HL-60 (cell line): ENCODE measurements at regions not wholly inside any gene's neighbourhood (a gene's known extent, or its start where the extent isn't known, plus 50 kb on each side); places are given as distances from the start of the nearest gene placed in this dataset.

Experiments
- DNase-seq, 2 experiments: peaks; one replicate each; pipeline ENCODE4 v3.0.0-alpha.2; 2010 to 2020; ENCODE audit warnings: low read depth in 1 of 2, low spot score in 1 of 2
- H3K27ac ChIP-seq: fragments of 250-450 bp; sonication (Bioruptor Pico); replicated peaks from 2 replicates; pipeline ENCODE4 v1.5.1; 2020; ENCODE audit warnings: mild to moderate bottlenecking, moderate library complexity
- H3K27me3 ChIP-seq: fragments of 250-450 bp; sonication (Bioruptor Pico); 2 replicates; pipeline ENCODE4 v1.5.1; 2021; ENCODE audit warnings: mild to moderate bottlenecking, moderate library complexity; ENCODE audit not compliant: insufficient read depth, poor library complexity, severe bottlenecking
- H3K4me3 ChIP-seq: replicated peaks from 2 replicates; pipeline ENCODE4 v1.5.1; 2011; ENCODE audit warnings: mild to moderate bottlenecking, control low read depth, low read length; ENCODE audit not compliant: insufficient read depth
- CTCF ChIP-seq: IDR thresholded peaks from one replicate; pipeline ENCODE4 v1.5.1; 2011; ENCODE audit warnings: low read length, control low read depth, inconsistent platforms; ENCODE audit not compliant: insufficient read depth
- GABPA ChIP-seq: IDR thresholded peaks from 2 replicates; pipeline ENCODE4 v1.6.1; 2012; ENCODE audit warnings: low read depth
- POLR2AphosphoS5 ChIP-seq: IDR thresholded peaks from 2 replicates; pipeline ENCODE4 v1.6.1; 2012; ENCODE audit warnings: low read depth
- REST ChIP-seq: IDR thresholded peaks from 2 replicates; pipeline ENCODE4 v1.6.1; 2012; ENCODE audit warnings: low read depth; ENCODE audit not compliant: insufficient replicate concordance
- SPI1 ChIP-seq: IDR thresholded peaks from 2 replicates; pipeline ENCODE4 v1.6.1; 2012; ENCODE audit warnings: low read depth, mild to moderate bottlenecking, borderline replicate concordance

- no peak for DNase-seq
- H3K4me3 ChIP-seq: no peak overlapping the region
- no peaks in the 10 kb centered on the region for H3K27me3 ChIP-seq
- H3K27ac ChIP-seq: no peak overlapping the region
- TF ChIP-seq POLR2AphosphoS5 (no peak), CTCF (no peak), GABPA (no peak), REST (no peak), SPI1 (no peak)
Measured at GRCh38 chr1:83639785-83640184, 359.1 kb downstream of the TTLL7 start.

- Histone ChIP-seq H3K4me3 (no peak overlapping the region), H3K27me3 (no peaks in the 10 kb centered on the region), H3K27ac (no peak overlapping the region)
- DNase-seq: no peak
- TF ChIP-seq REST (peak; percentile 23), GABPA (no peak)
Measured at GRCh38 chr1:83637586-83637985, 361.3 kb downstream of the TTLL7 start.

GRCh38 chr1:83637009-83637408 lies 361.9 kb downstream of the TTLL7 start:
- Histone ChIP-seq H3K27me3 (no peaks in the 10 kb centered on the region), H3K27ac (no peak overlapping the region), H3K4me3 (no peak overlapping the region)
- DNase-seq: no peak
- TF ChIP-seq REST (no peak), POLR2AphosphoS5 (no peak), CTCF (no peak)

GRCh38 chr1:83632906-83633305 lies 366.0 kb downstream of the TTLL7 start:
- TF ChIP-seq POLR2AphosphoS5 (no peak), CTCF (no peak), SPI1 (no peak), REST (no peak), GABPA (no peak)
- H3K27me3 ChIP-seq: no peaks in the 10 kb centered on the region
- DNase-seq: no peak
- no peak overlapping the region for H3K27ac ChIP-seq
- H3K4me3 ChIP-seq: no peak overlapping the region
